ENCODE measurements at regions not wholly inside any gene's neighbourhood (a gene's known extent, or its start where the extent isn't known, plus 50 kb on each side); places are given as distances from the start of the nearest gene placed in this dataset.
A peak's percentile ranks its signal among the peaks of the same experiment; 100 is the strongest.

GRCh38 chr6:105739764-105740163 lies 336.9 kb upstream of the PREP start:
- H3K9me3 Mint-ChIP-seq = peaks cover 23% of the 10 kb centered on the region
- intact Hi-C loops (cut with micrococcal nuclease) = no loop called here
- peaks cover 24% of the 10 kb centered on the region for H3K36me3 Mint-ChIP-seq (ENCODE audit: low read depth)
- H3K4me1 Mint-ChIP-seq (ENCODE audit: low read depth) = peaks cover 57% of the 10 kb centered on the region
- H3K27me3 Mint-ChIP-seq (ENCODE audit: insufficient read depth) = no peaks in the 10 kb centered on the region
- no peak overlapping the region for H3K27ac Mint-ChIP-seq
- H3K4me3 Mint-ChIP-seq = no peak overlapping the region
- DNase-seq (ENCODE audit: low spot score) = no peak

DNA sequence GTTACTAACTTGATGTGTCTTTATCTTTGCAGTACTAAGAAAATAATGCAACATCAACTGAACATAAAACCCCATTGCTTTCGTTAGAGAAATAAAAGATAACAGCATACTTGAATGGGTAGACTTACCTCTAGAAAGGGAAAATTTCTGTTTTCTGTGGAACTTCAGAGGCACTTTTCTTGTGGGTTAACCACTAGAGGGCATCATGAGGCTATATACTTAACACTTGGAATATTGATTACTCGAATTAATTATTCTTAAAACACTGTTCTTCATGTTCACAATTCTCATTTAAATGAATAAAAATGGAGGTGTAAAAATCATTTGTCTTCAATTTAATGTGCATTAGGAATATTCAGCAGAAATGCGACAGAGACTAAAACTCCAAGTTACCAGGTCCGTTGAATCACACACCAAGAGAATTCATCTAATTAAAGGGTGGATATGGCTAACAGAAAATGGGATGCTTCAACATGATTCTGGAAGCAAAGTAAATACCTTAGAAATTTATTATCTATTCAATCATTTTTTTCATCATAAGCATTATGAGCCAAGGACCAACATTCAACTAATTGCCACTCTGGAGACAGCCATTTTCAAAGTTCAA lies 330.8 kb upstream of the PREP start:
- peaks cover 4% of the 10 kb centered on the region for H3K27me3 Mint-ChIP-seq (ENCODE audit: insufficient read depth)
- H3K36me3 Mint-ChIP-seq (ENCODE audit: low read depth) = peaks cover 20% of the 10 kb centered on the region
- peaks cover 44% of the 10 kb centered on the region for H3K4me1 Mint-ChIP-seq (ENCODE audit: low read depth)
- H3K4me3 Mint-ChIP-seq = no peak overlapping the region
- no peak for DNase-seq (ENCODE audit: low spot score)
- intact Hi-C loops (cut with micrococcal nuclease) = loop anchor here (1.0 to 5.0 kb wide), 9 partner anchors 77 to 569 kb away; partner anchors contain the start of gene PRDM1
- H3K27ac Mint-ChIP-seq = no peak overlapping the region
- peaks cover 23% of the 10 kb centered on the region for H3K9me3 Mint-ChIP-seq

DNA sequence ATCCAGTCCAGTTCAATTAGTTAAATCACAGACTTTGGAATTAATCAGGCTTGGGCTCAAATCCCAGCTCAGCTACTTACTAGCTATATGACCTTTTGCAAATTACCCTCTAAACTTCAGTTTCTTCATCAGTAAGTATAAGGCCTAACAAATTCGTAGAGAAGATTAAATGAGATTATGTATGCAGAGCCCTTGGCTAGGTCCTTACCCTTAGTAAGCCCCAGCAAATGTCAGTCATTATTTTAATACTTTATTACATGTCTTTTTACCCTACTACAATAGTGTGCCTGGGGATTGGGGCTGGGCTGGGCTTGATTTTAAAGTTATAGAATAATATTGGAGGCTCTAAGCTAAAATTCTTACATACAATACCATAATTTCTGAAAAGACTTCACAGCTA lies 326.1 kb upstream of the PREP start:
- Mint-ChIP-seq H3K4me3 (no peak overlapping the region), H3K4me1 (ENCODE audit: low read depth) (peaks cover 20% of the 10 kb centered on the region), H3K9me3 (no peaks in the 10 kb centered on the region), H3K27ac (no peak overlapping the region), H3K36me3 (ENCODE audit: low read depth) (peaks cover 3% of the 10 kb centered on the region), H3K27me3 (ENCODE audit: insufficient read depth) (peaks cover 7% of the 10 kb centered on the region)
- intact Hi-C loops (cut with micrococcal nuclease) = no loop called here
- DNase-seq (ENCODE audit: low spot score) = no peak

- no peak overlapping the region for H3K27ac Mint-ChIP-seq
- peaks cover 7% of the 10 kb centered on the region for H3K27me3 Mint-ChIP-seq (ENCODE audit: insufficient read depth)
- H3K9me3 Mint-ChIP-seq = no peaks in the 10 kb centered on the region
- intact Hi-C loops (cut with micrococcal nuclease) = no loop called here
- no peak overlapping the region for H3K4me3 Mint-ChIP-seq
- H3K36me3 Mint-ChIP-seq (ENCODE audit: low read depth) = peaks cover 3% of the 10 kb centered on the region
- DNase-seq (ENCODE audit: low spot score) = no peak
- peaks cover 12% of the 10 kb centered on the region for H3K4me1 Mint-ChIP-seq (ENCODE audit: low read depth)
Measured at GRCh38 chr6:105726902-105727655, 324.2 kb upstream of the PREP start.

- Mint-ChIP-seq H3K4me3 (no peak overlapping the region), H3K4me1 (ENCODE audit: low read depth) (no peaks in the 10 kb centered on the region), H3K27me3 (ENCODE audit: insufficient read depth) (peaks cover 10% of the 10 kb centered on the region), H3K27ac (no peak overlapping the region), H3K9me3 (peaks cover 33% of the 10 kb centered on the region), H3K36me3 (ENCODE audit: low read depth) (peaks cover 15% of the 10 kb centered on the region)
- DNase-seq (ENCODE audit: low spot score) = no peak
- intact Hi-C loops (cut with micrococcal nuclease) = no loop called here
Measured at GRCh38 chr6:105714846-105715245, 312.0 kb upstream of the PREP start.

- Mint-ChIP-seq H3K36me3 (ENCODE audit: low read depth) (peaks cover 15% of the 10 kb centered on the region), H3K4me3 (no peak overlapping the region), H3K27me3 (ENCODE audit: insufficient read depth) (peaks cover 10% of the 10 kb centered on the region), H3K27ac (no peak overlapping the region), H3K9me3 (peaks cover 33% of the 10 kb centered on the region), H3K4me1 (ENCODE audit: low read depth) (no peaks in the 10 kb centered on the region)
- no peak for DNase-seq (ENCODE audit: low spot score)
- intact Hi-C loops (cut with micrococcal nuclease) = no loop called here
Measured at GRCh38 chr6:105713474-105714118, 310.7 kb upstream of the PREP start.

DNA sequence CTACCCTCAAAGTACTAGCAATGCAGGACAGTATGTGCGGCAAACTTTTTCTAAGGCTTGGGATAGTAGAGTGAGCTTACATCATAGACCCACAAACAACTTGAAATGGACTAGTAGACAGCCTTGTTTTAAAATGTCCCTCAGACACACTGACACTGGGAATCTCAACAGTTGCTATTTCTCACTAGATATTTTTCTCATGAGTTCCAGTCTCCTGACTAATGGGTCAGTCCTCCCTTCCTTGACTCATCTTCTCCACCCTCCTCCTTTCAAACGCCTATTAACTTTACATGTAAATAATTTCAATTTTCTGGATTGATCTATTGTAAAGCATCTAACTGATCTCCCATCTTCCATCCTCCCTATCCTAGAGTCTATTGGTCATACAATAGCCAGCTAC lies 308.3 kb upstream of the PREP start:
- H3K27ac Mint-ChIP-seq = no peak overlapping the region
- no peaks in the 10 kb centered on the region for H3K4me1 Mint-ChIP-seq (ENCODE audit: low read depth)
- peaks cover 10% of the 10 kb centered on the region for H3K27me3 Mint-ChIP-seq (ENCODE audit: insufficient read depth)
- peaks cover 15% of the 10 kb centered on the region for H3K36me3 Mint-ChIP-seq (ENCODE audit: low read depth)
- DNase-seq (ENCODE audit: low spot score) = no peak
- peaks cover 33% of the 10 kb centered on the region for H3K9me3 Mint-ChIP-seq
- intact Hi-C loops (cut with micrococcal nuclease) = no loop called here
- no peak overlapping the region for H3K4me3 Mint-ChIP-seq

DNA sequence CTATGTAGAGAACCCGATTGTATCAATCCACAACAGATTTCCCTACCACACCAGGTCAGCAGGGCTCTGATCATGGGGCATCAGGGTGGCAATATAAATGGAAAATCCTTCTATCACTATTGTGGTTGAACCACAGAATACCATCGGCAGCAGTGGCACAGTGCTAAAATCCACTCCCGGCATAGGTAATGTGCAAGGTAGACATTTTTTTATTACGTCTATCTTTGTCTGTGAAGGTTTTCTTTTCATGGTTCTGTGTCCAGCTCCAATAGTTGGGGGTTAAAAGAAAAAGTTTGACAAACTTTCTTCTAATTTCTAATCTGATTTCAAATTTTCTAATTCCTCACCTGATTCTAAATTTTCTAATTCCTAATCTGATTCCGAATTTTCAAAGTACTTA lies 302.7 kb upstream of the PREP start:
- Mint-ChIP-seq H3K4me1 (ENCODE audit: low read depth) (no peaks in the 10 kb centered on the region), H3K9me3 (peaks cover 5% of the 10 kb centered on the region), H3K27me3 (ENCODE audit: insufficient read depth) (peaks cover 6% of the 10 kb centered on the region), H3K27ac (no peak overlapping the region), H3K4me3 (no peak overlapping the region), H3K36me3 (ENCODE audit: low read depth) (peaks cover 2% of the 10 kb centered on the region)
- intact Hi-C loops (cut with micrococcal nuclease) = no loop called here
- DNase-seq (ENCODE audit: low spot score) = no peak

DNA sequence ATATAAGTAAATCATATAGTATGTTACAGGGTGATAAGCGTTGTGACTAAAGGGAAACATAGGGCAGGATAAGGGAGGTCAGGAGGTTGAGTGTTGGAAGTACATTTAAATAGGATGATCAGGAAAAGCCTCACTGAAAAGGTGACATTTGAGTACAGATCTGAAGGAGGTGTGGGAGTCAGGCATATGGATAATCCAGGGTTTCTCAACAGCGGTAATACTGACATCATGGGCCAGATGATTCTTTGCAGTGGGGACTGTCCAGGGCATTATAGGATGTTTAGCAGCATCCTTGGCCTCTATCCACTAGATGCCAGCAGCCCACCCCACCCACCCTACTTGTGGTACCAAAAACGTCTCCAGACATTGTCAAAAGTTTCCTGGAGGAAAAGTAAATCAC lies 292.6 kb upstream of the PREP start:
- Mint-ChIP-seq H3K4me3 (no peak overlapping the region), H3K27me3 (ENCODE audit: insufficient read depth) (peaks cover 14% of the 10 kb centered on the region), H3K27ac (no peak overlapping the region), H3K4me1 (ENCODE audit: low read depth) (peaks cover 22% of the 10 kb centered on the region), H3K36me3 (ENCODE audit: low read depth) (no peaks in the 10 kb centered on the region), H3K9me3 (peaks cover 9% of the 10 kb centered on the region)
- intact Hi-C loops (cut with micrococcal nuclease) = no loop called here
- DNase-seq (ENCODE audit: low spot score) = no peak

DNA sequence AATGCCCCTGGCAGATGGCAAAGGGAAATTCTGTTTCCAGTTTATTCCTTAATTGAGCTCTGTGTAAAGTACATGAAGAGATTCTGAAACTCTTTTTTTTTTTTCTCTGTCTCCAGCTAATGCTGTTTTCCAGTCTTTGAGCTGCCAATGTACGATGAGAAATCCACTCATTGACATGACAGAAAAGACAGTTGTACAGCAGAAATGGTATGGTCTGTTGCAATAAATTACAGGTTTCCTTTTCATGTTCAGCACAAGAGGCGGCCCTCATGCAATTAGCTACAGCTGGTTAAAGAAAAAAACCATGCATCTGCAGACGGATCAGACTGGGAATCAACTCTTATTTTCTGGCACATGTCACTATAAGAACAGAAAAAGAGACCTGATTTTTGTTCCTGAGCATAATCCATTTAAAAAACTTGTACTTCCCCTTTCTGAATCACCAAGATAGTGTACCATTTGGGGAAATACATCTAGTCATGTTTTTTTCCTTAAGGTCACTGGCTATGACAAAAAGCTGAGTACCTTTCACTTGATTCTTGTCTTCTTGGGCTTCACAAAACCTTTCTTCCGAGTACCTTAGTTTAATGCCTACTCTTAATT lies 289.8 kb upstream of the PREP start:
- no peak for DNase-seq (ENCODE audit: low spot score)
- H3K36me3 Mint-ChIP-seq (ENCODE audit: low read depth) = peaks cover 4% of the 10 kb centered on the region
- intact Hi-C loops (cut with micrococcal nuclease) = loop anchor here (5.0 kb wide), 2 partner anchors 45 to 100 kb away; no protein-coding TSS in a partner anchor
- H3K27me3 Mint-ChIP-seq (ENCODE audit: insufficient read depth) = peaks cover 12% of the 10 kb centered on the region
- no peak overlapping the region for H3K4me3 Mint-ChIP-seq
- peaks cover 22% of the 10 kb centered on the region for H3K4me1 Mint-ChIP-seq (ENCODE audit: low read depth)
- no peak overlapping the region for H3K27ac Mint-ChIP-seq
- H3K9me3 Mint-ChIP-seq = peaks cover 29% of the 10 kb centered on the region

DNA sequence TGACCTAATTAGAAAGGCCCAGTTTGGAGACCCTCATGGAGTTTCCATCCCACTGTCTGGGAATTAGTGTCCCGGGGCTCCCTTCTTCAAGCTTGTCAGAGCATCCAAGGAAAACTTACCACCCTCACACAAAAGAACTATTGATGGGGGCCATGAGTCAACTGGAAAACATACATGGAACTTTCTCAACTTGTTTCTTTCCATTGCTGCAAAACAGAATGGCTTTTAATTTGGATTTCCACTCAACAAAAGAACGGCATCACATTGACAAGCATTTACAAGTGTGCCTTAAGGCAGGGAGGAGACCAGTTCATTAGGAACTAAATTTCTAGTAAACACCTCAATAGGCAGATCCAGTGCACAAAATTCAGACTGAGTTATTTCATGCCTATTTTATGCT lies 289.1 kb upstream of the PREP start:
- intact Hi-C loops (cut with micrococcal nuclease) = loop anchor here (5.0 kb wide), 2 partner anchors 45 to 100 kb away; no protein-coding TSS in a partner anchor
- peaks cover 6% of the 10 kb centered on the region for H3K36me3 Mint-ChIP-seq (ENCODE audit: low read depth)
- no peak overlapping the region for H3K27ac Mint-ChIP-seq
- peaks cover 35% of the 10 kb centered on the region for H3K9me3 Mint-ChIP-seq
- no peak overlapping the region for H3K4me3 Mint-ChIP-seq
- H3K4me1 Mint-ChIP-seq (ENCODE audit: low read depth) = peaks cover 22% of the 10 kb centered on the region
- peaks cover 11% of the 10 kb centered on the region for H3K27me3 Mint-ChIP-seq (ENCODE audit: insufficient read depth)
- no peak for DNase-seq (ENCODE audit: low spot score)

GRCh38 chr6:105691081-105691480 lies 288.2 kb upstream of the PREP start:
- peaks cover 22% of the 10 kb centered on the region for H3K4me1 Mint-ChIP-seq (ENCODE audit: low read depth)
- intact Hi-C loops (cut with micrococcal nuclease) = loop anchor here (5.0 kb wide), 2 partner anchors 44 to 101 kb away; no protein-coding TSS in a partner anchor
- no peak for DNase-seq (ENCODE audit: low spot score)
- H3K36me3 Mint-ChIP-seq (ENCODE audit: low read depth) = peaks cover 12% of the 10 kb centered on the region
- H3K4me3 Mint-ChIP-seq = no peak overlapping the region
- H3K9me3 Mint-ChIP-seq = peaks cover 41% of the 10 kb centered on the region
- peaks cover 8% of the 10 kb centered on the region for H3K27me3 Mint-ChIP-seq (ENCODE audit: insufficient read depth)
- peak overlapping the region; percentile 21 for H3K27ac Mint-ChIP-seq

- no peak for DNase-seq (ENCODE audit: low spot score)
- Mint-ChIP-seq H3K27me3 (ENCODE audit: insufficient read depth) (peaks cover 8% of the 10 kb centered on the region), H3K9me3 (peaks cover 57% of the 10 kb centered on the region), H3K36me3 (ENCODE audit: low read depth) (peaks cover 18% of the 10 kb centered on the region), H3K4me1 (ENCODE audit: low read depth) (peaks cover 22% of the 10 kb centered on the region), H3K27ac (no peak overlapping the region), H3K4me3 (no peak overlapping the region)
- intact Hi-C loops (cut with micrococcal nuclease) = no loop called here
Measured at GRCh38 chr6:105688573-105688972, 285.7 kb upstream of the PREP start.
